ENCODE measurements at regions not wholly inside any gene's neighbourhood (a gene's known extent, or its start where the extent isn't known, plus 50 kb on each side); places are given as distances from the start of the nearest gene placed in this dataset.

DNA sequence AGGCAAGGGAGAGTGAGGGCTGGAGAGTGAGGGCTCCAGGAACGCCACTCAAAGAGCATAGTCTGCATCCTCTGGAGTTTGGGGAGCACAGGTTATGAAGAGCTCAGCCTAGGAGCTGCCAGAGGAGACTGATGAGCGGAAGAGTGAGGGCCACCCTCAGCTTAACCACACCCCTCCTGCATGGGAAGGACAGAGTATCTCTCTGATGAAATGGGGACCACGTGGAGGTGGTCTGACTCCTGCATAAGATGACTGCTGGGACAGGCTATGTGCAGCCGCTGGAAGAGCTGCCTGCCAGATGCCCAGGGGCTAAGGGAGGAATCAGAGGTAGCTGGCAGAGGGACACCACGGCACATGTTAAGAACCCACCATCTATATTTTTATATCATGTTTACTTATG, 162.9 kb upstream of the POU2AF2 start:
- TF ChIP-seq, protein P1, sequence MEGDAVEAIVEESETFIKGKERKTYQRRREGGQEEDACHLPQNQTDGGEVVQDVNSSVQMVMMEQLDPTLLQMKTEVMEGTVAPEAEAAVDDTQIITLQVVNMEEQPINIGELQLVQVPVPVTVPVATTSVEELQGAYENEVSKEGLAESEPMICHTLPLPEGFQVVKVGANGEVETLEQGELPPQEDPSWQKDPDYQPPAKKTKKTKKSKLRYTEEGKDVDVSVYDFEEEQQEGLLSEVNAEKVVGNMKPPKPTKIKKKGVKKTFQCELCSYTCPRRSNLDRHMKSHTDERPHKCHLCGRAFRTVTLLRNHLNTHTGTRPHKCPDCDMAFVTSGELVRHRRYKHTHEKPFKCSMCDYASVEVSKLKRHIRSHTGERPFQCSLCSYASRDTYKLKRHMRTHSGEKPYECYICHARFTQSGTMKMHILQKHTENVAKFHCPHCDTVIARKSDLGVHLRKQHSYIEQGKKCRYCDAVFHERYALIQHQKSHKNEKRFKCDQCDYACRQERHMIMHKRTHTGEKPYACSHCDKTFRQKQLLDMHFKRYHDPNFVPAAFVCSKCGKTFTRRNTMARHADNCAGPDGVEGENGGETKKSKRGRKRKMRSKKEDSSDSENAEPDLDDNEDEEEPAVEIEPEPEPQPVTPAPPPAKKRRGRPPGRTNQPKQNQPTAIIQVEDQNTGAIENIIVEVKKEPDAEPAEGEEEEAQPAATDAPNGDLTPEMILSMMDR (IDR thresholded peaks at IDR 0.05): no peak
- TF ChIP-seq POLR2A (IDR thresholded peaks at IDR 0.05): no peak
